NCI-H526 treated with DMSO at 0.1 percent for 48 hours (cell line): ENCODE measurements at regions not wholly inside any gene's neighbourhood (a gene's known extent, or its start where the extent isn't known, plus 50 kb on each side); places are given as distances from the start of the nearest gene placed in this dataset.

Experiments
- DNase-seq: peaks from one replicate; lab custom pipeline; 2025; lab: John Stamatoyannopoulos, UW

- DNase-seq = no peak
Measured at GRCh38 chr6:113148566-113148965, 708.6 kb upstream of the MARCKS start.

- DNase-seq = no peak
Measured at GRCh38 chr6:113149511-113149910, 707.6 kb upstream of the MARCKS start.

GRCh38 chr6:113160306-113161017 is 696.7 kb upstream of the MARCKS start:
- DNase-seq = no peak

- no peak for DNase-seq
Measured at GRCh38 chr6:113161018-113161315, 696.2 kb upstream of the MARCKS start.

GRCh38 chr6:113162739-113163138 is 694.4 kb upstream of the MARCKS start:
- DNase-seq = no peak

- no peak for DNase-seq
Measured at GRCh38 chr6:113168057-113168456, 689.1 kb upstream of the MARCKS start.

- no peak for DNase-seq
Measured at GRCh38 chr6:113169484-113169883, 687.7 kb upstream of the MARCKS start.

- DNase-seq = no peak
Measured at GRCh38 chr6:113170454-113170853, 686.7 kb upstream of the MARCKS start.

GRCh38 chr6:113171882-113172281 is 685.3 kb upstream of the MARCKS start:
- DNase-seq = no peak

- no peak for DNase-seq
Measured at GRCh38 chr6:113172531-113172966, 684.6 kb upstream of the MARCKS start.

- no peak for DNase-seq
Measured at GRCh38 chr6:113178349-113178748, 678.8 kb upstream of the MARCKS start.

- no peak for DNase-seq
Measured at GRCh38 chr6:113181164-113181563, 676.0 kb upstream of the MARCKS start.

- peak; percentile 14 for DNase-seq
Measured at GRCh38 chr6:113182370-113183141, 674.6 kb upstream of the MARCKS start.

- DNase-seq = no peak
Measured at GRCh38 chr6:113184291-113184690, 672.9 kb upstream of the MARCKS start.

GRCh38 chr6:113184736-113185135 is 672.4 kb upstream of the MARCKS start:
- DNase-seq = no peak

GRCh38 chr6:113185299-113185698 is 671.8 kb upstream of the MARCKS start:
- DNase-seq = no peak

GRCh38 chr6:113187661-113188060 is 669.5 kb upstream of the MARCKS start:
- no peak for DNase-seq

GRCh38 chr6:113188962-113189361 is 668.2 kb upstream of the MARCKS start:
- DNase-seq = no peak

- DNase-seq = no peak
Measured at GRCh38 chr6:113190170-113190569, 667.0 kb upstream of the MARCKS start.

GRCh38 chr6:113194090-113194489 is 663.1 kb upstream of the MARCKS start:
- no peak for DNase-seq

GRCh38 chr6:113202852-113203714 is 654.1 kb upstream of the MARCKS start:
- peak; percentile 31 for DNase-seq

- no peak for DNase-seq
Measured at GRCh38 chr6:113203715-113204110, 653.4 kb upstream of the MARCKS start.

- no peak for DNase-seq
Measured at GRCh38 chr6:113205553-113205952, 651.6 kb upstream of the MARCKS start.
